ENCODE measurements at regions not wholly inside any gene's neighbourhood (a gene's known extent, or its start where the extent isn't known, plus 50 kb on each side); places are given as distances from the start of the nearest gene placed in this dataset.

DNA sequence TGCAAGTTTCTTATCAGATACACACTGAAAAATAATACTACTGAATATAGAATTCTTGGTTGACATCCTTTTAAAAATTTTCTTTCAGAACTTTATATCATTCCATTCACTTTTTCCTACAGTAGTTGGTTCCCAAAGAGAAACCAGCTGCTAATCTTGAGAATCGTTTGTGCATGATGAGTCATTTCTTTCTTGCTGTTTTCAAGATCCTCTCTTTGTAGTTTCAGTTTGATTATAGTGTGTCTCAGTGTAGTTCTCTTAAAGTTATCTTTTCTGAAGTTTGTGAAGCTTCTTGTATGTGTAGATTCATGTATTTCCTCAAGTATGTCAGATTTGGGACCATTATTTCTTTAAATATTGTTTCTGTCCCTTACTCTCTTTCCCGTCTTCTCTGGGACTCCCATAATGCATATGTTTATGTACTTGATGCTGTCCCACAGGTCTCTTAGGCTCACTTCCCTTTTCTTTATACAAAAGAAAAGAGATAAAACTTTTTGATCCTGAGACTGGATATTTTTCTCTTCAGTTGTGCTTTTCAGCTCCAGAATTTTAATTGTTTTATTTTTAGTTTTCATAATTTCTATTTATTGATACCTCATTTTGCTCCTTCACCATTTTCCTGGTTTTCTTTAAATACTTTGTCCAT is 801.0 kb downstream of the TDRD15 start:
- no peak for DNase-seq (ENCODE audit: low read depth in 2 of 2, low spot score in 1 of 2)

DNA sequence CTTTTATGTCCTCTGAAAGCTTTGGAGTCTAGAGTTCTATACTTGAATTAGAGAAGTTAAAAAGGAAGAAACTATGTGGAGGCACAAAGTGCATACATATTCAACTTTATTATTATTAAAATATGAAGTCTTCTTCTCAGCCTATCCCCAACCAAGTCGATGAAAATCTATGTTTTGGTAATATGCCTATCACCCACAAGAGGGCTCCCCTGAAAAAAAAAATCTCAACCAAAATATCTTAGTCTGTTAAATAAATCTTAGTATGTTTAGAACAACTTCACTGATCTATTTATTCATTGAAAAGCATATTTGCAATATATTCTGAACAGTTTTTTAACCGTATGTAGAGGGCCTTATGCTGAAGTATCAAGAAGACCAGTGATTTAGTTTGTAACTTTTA is 804.5 kb downstream of the TDRD15 start:
- DNase-seq (ENCODE audit: low read depth in 2 of 2, low spot score in 1 of 2) = no peak

DNA sequence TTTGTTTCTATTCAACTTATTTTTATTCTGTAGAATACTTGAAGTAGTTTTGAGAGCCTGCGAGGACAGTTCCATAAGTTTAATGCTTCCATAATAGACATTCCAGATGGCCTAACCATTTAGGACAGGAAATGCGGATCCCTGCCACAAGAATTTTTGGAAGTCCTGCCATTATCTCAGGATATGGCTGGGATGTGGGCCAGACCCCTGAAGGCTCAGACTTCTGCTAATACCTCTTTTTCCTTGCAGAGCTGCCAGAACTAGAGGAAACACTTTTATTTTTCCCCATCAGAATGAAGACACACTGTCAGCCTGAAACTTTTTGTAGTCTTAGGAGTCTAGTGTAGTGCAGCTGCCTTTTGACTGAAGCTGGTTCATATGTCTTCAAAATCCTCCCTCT is 806.5 kb downstream of the TDRD15 start:
- DNase-seq (ENCODE audit: low read depth in 2 of 2, low spot score in 1 of 2) = no peak

DNA sequence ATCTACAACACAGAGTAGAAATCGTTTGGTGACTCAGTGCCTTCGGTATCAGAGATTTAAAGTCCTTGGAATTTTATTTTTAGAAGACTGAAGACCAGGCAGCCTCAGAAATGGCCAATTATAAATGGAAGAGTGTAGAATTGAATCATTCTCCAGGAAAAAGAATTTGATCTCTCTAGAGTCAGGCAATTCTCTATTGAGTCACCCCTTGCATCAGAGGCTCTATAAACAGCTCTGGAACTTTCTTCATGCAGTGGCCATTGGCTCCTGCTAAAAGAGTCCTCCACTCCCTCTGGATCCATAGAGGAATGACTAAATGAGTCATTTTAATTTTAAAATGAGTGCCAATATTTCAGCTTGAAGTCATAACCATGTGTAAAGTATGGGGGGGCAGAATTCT is 816.2 kb downstream of the TDRD15 start:
- no peak for DNase-seq (ENCODE audit: low read depth in 2 of 2, low spot score in 1 of 2)

DNA sequence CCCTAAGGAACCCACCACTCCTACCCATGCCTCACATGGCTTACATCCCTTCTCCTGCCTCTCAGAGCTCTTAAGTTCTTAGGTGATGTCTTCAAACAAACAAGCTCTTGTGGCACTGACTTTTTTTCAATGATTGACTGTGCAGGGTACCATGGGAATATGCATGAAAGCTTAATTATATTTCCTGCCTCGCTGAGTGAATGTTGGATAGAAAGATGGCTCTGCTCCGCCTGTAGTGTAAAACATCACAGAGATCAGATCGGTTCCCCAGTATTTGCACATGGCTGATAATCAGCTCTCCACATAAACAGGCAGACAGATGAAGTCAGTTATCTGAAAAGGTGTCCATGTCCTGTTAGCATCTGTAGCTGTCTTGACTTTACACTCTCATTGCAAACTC is 820.8 kb downstream of the TDRD15 start:
- no peak for DNase-seq (ENCODE audit: low read depth in 2 of 2, low spot score in 1 of 2)

DNA sequence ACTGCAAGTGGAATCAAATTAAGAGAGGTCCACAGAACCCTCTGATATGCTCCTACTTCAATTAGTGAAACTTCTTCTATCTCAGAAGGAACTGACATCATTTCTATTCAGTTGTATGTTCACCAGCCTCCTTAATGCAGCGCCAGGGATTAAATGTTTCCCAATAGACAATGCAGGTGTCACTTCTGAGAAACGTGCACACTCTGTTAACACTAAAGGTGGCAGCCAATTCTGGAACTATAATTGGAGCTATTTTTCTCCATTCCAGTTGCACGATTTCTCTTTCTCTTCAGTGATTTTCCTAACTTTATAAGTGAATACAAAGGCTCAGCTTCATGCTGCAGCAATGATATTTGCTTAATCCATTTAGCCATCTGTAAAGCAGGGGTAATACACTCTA is 821.9 kb downstream of the TDRD15 start:
- no peak for DNase-seq (ENCODE audit: low read depth in 2 of 2, low spot score in 1 of 2)

DNA sequence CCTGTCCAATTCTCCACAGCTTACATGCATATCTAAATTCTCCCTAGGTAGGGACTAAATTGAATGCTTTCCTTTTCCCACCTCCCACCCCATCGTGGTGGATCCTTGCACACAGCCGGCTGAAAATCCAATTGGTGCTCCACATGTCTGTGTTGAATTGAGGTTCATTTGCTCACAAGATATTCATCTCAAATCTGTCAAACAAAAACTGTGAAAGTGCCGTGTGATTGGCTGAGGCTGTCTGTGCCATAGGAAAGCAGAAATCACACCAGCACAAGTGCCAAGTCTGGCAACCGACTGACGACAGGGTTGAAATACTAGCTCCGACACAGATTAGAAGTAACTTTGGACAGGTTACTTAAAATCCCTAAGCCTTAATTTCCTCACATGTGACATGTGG is 823.3 kb downstream of the TDRD15 start:
- DNase-seq (ENCODE audit: low read depth in 2 of 2, low spot score in 1 of 2) = no peak

DNA sequence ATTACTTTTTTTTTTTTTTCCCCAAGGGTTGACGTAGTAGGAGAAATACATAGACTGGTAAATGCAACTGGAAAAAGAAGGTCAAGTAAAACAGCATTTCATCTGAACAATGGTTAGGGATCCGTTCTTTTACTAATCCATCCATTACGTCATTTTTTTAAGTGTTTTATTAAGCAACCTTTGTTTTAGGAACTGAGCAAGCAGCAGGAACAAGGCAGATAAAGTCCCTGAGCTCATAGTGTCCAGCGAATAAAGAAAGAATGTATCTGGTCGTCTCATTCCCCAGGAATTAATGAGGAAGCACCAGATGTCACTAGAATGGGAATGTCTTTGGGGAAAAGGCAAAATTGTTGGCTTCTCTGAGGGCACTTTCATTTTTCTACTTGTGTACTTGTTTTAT is 842.4 kb downstream of the TDRD15 start:
- no peak for DNase-seq (ENCODE audit: low read depth in 2 of 2, low spot score in 1 of 2)

DNA sequence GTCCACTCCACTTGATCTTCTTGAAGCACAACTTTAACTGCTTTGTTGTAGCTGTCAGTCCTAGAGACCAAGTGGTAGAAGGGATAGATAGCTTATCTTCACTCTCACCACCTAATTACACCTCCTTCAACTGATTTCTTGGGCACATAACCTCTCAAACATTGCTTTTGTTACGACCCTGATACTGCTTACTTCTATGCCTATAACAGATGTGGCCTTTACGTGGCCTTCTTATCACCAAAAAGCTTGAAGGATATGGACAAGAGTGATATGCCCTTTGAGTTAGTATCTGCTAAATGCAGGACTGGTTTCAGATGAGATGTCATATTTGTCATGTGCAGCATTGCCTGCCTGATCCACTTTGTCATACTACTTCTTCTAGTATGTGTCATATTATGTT is 847.2 kb downstream of the TDRD15 start:
- no peak for DNase-seq (ENCODE audit: low read depth in 2 of 2, low spot score in 1 of 2)

DNA sequence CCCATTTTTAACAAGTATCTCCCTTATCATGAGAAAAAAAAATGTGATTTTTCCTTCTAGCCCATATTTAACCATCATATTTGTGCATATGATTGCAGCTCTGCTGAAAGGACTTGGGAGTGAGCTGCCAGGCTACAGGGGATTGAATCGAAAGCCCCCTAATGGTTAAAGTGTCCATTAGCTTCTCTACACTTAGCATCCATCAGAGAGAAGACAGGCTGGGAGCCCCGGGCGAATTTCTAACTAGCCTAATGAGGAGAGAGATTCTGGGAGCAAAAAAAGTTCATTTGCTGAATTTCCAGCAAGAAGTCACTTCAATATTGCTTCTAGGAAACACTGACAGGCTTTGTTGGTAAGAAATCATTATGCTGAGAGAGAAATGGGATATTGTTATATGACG is 848.8 kb downstream of the TDRD15 start:
- no peak for DNase-seq (ENCODE audit: low read depth in 2 of 2, low spot score in 1 of 2)

DNA sequence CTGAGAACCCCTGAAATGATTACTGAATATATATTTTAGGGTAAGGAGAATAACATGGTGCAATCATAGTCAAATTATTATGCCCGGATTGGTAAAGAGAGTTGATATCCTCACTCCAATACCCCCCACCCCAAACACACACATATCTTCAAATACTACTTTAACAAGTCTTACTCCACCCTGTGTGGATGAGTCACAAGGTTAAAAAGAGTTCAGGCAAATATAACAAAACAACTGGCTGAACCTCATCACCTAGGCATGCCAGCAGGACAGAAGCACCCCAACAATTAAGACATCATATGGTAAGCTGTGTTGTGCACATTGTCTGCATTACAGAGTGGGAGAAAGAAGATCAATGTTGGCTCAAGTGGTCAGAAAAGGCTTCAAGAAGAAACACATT is 857.4 kb downstream of the TDRD15 start:
- DNase-seq (ENCODE audit: low read depth in 2 of 2, low spot score in 1 of 2) = no peak

DNA sequence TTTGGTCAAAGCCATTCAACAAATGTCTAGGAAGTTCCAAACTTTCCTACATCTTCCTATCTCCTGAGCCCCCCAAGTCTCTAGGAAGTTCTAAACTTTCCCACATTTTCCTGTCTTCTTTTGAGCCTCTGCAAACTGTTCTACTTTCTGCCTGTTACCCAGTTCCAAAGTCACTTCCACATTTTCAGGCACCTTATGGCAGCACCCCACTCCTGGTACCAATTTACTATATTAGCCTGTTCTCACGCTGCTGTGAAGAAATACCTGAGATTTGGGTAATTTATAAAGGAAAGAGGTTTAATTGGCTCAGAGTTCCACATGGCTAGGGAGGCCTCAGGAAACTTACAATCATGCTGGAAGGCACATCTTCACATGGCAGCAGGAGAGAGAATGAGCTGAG is 869.2 kb downstream of the TDRD15 start:
- DNase-seq (ENCODE audit: low read depth in 2 of 2, low spot score in 1 of 2) = no peak

DNA sequence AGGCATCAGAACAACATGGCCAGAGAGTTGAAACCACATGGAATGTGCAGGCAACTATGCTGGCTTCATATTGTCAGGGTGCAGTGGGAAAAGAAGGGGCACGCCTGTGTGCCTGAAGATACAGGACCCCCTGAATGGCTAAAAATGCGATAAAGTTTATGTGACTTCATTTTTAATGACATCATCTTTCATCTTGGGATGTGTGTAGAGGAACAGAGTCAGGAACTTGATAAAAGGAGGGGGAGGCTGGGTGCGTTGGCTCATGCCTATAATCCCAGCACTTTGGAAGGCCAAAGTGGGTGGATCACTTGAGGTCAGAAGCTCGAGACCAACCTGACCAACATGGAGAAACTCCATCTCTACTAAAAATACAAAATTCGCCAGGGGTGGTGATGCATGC is 872.6 kb downstream of the TDRD15 start:
- no peak for DNase-seq (ENCODE audit: low read depth in 2 of 2, low spot score in 1 of 2)

DNA sequence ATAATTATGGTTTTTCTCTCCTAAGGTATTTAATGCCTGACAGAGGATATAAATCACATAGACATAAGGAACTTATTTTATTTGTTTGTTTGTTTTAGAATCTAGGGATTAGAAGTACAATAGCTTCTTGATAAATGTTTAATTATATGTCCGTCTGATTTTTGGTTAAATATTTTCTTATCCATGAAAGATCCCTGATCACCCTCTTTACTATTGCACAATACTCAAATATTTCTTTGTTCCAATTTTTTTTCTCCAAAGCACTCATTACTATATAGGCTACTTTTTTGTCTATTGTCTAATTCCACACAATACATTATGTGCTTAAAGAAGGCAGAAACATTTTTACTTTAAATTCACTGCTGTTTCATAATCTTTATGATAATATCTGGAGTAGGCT is 875.8 kb downstream of the TDRD15 start:
- no peak for DNase-seq (ENCODE audit: low read depth in 2 of 2, low spot score in 1 of 2)

DNA sequence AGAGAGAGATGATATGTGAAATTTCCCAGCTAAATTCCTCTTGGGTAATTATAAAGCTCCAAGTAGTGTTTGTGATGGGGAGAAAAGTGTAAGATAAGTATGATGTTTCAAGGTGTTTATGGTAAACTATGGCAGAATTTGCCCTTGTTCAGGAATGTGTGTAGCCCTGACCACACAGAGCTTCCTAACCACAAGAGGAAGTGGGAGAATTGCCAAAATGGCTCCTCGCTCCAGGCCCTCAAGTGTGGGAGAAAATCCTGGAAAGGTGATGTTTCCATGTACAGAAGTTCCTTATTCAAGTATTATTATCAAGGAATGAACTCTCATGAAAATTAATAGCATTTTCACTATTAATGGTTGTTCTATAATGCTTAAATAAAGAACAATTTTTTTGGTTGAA is 878.3 kb downstream of the TDRD15 start:
- DNase-seq (ENCODE audit: low read depth in 2 of 2, low spot score in 1 of 2) = no peak

DNA sequence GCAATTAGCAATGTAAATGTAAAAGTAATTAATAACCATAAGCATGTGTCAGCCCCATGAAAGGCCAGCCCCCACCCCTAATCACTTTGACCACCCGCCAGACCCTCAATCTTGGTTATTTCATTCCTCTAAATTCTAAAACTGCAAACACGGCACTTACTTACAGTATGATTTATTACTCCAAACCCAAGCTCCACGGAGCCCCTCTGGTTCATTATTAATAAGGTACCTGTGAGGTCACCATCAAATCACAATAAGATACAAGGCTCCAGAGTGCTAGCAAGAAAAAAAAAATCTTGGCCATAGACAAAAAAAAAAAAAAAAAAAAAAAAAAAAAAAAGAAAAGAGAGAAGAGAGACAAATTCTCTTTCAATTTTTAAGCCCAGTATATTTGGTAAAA is 879.5 kb downstream of the TDRD15 start:
- DNase-seq (ENCODE audit: low read depth in 2 of 2, low spot score in 1 of 2) = no peak

DNA sequence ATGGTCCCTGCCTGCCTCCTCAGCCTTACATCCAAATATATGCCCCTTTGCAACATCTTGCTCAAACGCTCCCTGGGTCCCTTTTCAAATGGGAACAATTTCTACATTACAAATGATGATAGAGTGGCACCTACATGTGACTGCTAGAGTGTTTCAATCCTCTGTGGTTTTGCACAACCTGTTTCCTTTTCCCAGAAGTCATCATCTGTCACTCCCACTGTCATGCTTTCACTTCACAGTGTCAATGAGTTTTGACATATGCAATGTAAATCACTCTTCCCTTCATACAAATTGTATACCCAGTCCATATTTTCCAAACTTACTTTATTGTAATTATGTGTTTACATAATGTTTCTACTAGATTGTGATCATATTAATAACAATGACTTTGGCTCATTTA is 887.3 kb downstream of the TDRD15 start:
- no peak for DNase-seq (ENCODE audit: low read depth in 2 of 2, low spot score in 1 of 2)

DNA sequence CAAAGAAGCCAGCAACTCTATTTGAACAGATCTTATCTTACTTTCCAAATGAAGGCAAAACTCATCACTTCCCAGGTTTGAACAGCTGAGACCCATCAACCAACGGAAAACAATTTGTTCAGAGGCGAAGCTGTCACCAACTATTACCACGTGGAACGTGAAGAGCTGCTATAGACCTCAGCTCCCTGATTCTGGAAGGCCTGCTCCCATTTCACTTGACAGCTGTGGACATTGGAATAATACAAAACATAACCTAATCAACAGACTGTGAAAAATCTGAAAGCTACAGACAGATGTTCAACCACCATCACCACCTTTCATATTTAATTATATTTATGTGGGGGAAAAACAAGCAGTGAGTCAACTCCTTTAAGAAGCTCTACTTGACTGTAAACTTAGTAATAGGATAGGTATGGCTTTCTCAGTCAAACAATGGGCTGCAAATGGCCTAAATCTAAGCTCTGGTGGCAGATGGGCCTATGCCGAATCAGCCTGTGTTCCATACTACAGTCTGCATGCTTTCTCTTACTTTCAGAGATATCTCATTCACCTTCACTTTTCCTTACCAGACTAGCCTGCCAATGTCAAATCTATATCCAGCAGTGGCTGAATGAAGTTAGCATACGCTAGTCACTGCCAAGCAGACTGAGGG is 896.4 kb downstream of the TDRD15 start:
- no peak for DNase-seq (ENCODE audit: low read depth in 2 of 2, low spot score in 1 of 2)

DNA sequence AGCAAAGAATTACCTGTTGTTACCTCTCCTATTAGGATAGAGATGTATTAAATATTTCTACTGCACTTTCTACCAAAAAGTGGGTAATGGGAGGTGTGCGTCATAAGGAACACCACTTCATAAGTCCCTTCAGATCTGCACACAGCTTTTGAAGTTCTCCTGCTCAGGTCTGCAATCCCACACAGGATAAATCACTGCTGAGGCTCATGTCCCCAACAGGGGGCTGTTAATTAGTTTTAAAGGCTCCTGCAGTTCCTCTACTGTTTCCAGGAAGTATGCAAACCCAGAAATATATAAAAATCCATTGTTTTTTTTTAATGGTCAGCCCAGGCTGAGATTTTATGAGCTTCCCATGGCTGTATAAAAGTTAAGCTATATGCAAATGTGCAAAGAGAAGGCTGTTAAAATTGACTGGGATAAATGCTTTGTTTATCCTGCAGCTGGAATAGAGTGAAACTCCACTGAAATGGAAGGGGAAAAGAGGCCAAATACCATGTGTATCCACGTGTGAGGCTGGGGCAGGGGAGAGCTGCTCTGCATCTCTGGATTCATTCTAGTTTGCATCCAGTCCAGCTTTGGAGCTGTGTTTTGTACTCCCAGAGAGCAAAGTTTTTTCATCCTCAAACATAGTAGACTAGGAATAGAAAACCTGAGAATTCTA is 903.7 kb downstream of the TDRD15 start:
- DNase-seq (ENCODE audit: low read depth in 2 of 2, low spot score in 1 of 2) = no peak

DNA sequence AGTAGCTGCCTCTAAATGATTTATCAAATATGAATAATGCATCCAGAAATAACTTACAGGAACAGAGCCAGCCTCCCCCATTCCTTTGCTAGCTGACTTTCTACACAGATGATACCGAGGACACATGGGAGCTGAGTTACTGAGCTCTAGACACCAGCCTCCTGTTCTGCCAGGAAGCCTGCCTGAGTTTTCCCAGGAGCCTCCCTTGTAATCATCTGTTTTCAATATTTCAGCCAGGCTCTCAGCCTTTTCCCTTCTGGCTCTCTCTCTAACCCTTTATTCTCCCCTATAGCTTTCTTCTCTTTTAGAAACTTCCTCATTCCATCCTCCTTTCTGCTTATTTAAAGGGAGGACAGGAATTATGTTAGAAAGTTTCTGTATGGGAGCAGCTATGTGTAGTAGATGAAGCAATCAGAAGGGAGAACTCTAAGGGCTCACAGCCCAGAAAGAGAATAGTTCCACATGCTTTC is 911.6 kb downstream of the TDRD15 start:
- DNase-seq (ENCODE audit: low read depth in 2 of 2, low spot score in 1 of 2) = no peak

DNA sequence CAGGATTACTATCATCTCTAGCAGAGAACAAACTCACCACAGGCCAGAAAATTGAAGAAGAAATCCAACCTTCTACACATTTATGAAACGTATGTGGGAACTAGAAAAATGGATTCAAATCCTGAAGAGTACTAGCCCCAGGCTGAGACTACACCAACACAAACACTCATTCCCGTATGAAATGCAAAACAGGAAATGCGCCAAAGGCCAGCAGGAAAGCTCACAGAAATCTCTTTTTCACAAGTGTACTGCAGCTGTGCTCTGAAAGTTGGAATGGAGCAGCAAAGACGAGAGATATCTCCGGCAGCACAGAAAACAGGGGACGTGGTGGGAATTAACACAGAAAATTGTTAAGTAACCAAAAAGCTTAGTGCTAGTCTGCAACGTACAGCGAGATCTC is 913.5 kb downstream of the TDRD15 start:
- no peak for DNase-seq (ENCODE audit: low read depth in 2 of 2, low spot score in 1 of 2)

DNA sequence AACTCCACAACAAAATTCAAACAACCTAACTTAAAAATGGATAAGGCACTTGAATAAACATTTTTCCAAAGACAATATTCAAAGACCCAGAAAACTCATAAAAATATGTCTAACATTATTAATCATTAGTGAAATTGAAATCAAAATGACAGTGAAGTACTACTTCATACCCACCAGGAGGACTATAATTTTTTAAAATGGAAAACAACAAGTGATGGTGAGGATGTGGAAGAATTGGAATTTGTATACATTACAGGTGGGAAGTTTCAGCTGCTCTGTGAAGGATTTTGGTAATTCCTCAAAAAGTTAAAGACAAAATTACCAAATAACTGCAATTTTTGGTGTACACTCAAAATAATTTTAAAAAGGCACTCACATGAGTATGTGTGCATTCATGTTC is 920.0 kb downstream of the TDRD15 start:
- no peak for DNase-seq (ENCODE audit: low read depth in 2 of 2, low spot score in 1 of 2)
